HG03457 (cell line): ENCODE measurements at regions not wholly inside any gene's neighbourhood (a gene's known extent, or its start where the extent isn't known, plus 50 kb on each side); places are given as distances from the start of the nearest gene placed in this dataset.
"Not testable (repeated sequence)": the region's sequence is repeated elsewhere in the genome, so short reads cannot be mapped to it uniquely, and the experiment has no call there.

Experiments used
- ATAC-seq: cut with Tn5 transposase; IDR thresholded peaks from one replicate; pipeline ENCODE4 v1.9.1; 2021; ENCODE audit warnings: moderate number of reproducible peaks; ENCODE audit not compliant: unreplicated experiment

DNA sequence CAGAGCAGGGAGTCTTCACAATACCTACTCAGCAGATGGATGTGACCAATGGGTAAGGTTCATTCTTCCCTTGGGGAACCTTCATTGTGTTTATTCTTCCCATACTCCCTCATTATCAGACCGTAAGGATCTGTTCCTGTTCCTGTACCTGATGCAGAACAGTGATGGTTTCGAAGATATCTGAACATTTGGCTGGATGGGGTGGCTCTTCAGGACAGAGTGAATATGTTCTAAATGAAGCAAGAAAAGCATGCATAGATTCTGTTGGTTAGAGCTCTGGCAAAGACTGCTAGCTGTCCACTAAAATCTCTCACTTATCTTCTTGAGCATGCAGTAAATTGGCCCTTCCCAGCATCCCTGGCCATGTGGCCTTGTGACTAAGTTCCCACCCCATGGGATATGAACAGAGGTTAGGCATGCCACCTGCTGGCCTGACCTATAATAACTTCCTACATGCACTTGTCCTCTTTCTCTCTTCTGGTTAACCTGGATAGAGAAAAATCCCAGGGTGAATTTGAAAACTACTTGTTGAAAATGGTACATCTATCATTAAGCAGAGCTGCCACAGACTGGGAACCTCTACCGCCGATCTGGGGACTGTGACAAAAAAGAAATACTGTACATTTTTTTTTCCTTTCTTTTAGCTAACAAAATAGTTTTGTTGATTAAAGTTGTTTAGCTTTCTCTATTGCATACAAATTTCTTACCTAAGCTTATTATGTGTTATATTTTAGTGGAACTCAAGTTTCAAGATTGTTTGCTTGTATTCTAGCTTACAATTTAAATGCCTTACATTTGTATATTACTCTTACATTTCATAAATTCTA lies 60.0 kb upstream of the BANK1 start:
- ATAC-seq: peak; percentile 74

DNA sequence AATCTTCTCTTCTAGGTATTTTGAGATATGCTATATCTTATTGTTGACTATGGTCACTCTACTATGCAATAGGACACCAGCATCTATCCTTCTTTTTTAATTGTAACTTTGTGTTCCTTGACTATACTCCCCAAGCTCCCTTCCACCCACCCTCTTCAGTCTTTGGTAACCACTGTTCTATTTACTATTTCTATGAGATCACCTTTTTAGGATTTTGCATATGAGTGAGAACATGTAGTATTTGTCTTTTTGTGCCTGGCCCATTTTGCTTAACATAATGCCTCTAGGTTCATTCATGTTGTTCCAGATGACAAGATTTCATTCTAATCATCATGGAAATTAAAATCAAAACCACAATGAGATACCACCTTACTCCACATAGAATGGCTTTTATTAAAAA lies 63.3 kb upstream of the BANK1 start:
- no peak for ATAC-seq

- no peak for ATAC-seq
These were observed 66.4 kb upstream of the BANK1 start for GRCh38 chr4:101724093-101724492.

DNA sequence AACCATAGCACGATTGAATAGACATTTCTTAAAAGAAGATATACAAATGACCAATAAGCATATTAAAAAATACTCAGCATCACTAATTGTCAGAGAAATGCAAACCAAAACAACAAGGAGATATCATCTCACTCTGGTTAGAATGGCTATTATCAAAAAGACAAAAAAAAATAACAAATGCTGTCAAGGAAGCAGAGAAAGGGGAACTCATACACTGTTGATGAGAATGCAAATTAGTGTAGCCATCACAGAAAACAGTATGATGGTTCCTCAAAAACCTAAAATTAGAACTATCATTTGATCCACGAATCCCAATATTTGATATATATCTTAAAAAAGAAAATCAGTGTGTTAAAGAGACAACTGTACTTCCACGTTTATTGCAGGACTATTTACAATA lies 71.7 kb upstream of the BANK1 start:
- no peak for ATAC-seq

DNA sequence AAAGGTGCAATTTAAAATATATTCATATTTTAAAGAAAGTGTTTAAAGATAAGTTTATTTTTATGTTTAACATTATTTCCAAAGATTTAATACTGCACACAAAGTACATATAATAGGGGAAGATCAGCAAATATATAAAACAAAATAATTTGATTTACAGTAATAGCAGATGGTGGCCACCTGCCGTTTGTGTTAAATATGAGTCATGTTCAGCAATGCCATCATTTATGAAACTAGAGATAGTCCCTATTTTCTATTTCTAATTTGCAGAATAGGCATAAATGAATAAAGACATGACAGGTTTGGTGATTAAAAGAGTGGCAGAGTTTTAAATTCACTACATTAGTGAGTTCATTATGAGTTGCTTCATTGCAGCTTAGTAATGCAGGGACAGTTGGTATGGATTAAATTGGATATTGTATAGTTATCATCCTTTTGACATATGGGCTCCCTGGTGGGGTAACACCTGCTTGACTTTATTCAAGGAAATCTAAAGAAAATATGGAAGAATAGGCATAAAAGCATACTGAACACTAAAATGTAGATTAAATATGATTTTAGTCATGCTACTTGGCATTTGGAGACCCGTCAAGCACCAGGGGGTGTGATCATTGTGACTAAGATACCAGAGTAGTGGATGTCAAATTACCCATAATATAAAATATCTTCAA lies 78.8 kb upstream of the BANK1 start:
- ATAC-seq: no peak

DNA sequence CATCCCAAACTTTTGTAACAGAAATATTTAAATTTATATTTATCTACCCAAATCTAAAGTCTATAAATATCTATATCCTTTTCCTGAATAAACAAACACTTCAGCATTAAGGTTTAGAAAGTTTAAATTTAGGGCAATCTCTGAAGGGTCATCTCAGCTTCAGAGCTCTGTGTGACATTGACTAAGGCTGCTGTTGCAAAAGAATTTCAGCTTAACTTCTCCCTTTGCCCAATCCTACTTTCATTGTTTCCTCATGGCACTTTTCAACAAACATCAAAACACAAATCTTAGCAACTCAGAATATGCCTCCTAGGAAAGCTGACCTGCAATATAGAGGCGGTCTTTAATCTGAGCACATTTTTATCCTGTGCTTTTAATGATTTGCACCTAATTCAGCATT lies 79.7 kb upstream of the BANK1 start:
- no peak for ATAC-seq

- ATAC-seq: no peak
These were observed 82.1 kb upstream of the BANK1 start for GRCh38 chr4:101708293-101709039.

- ATAC-seq: no peak
These were observed 82.9 kb upstream of the BANK1 start for GRCh38 chr4:101707596-101707995.

DNA sequence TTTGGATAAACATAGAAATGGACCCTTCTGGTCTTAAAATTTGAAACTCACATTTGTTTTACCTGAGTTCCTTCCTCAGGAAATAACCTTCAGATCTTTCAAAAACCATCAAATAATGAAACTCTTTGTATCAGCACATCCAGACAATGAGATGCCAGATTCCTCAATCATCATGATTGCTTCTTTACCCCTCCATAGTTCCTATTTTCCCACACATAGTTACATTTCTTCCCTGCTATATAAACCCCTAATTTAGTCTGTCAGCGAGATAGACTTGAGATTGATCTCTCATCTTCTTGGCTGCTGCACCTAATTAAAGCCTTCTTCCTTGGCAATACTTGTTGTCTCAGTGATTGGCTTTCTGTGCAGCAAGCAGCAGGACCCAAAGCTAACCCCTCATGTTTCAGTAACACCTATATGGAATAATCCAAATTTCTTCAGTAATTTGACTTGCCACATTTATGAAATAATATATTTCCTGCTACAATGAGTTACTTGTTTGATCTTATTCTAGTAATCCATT lies 83.9 kb upstream of the BANK1 start:
- ATAC-seq: no peak

DNA sequence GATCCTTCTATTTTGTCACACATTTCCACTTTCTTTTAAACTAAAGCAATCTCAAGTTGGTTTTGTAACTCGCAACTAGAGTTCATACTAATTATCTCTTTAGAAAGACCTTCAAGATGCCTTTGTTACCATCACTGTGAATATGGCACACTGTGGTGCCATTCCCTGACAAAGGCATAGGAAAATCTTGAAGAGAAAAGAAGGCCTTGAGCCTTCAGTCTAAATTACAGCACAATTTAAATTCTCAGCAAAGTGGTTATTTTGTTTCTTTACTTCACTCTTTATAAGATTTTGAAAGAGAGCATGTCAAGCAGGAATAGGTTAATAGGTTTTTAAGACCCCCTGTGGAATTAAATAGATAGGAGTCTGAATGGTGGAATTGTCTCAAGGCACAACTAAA lies 89.0 kb upstream of the BANK1 start:
- no peak for ATAC-seq

GRCh38 chr4:101699441-101700124 lies 90.9 kb upstream of the BANK1 start:
- no peak for ATAC-seq

GRCh38 chr4:101697266-101697665 lies 93.3 kb upstream of the BANK1 start:
- no peak for ATAC-seq

GRCh38 chr4:101696276-101697010 lies 94.1 kb upstream of the BANK1 start:
- no peak for ATAC-seq

DNA sequence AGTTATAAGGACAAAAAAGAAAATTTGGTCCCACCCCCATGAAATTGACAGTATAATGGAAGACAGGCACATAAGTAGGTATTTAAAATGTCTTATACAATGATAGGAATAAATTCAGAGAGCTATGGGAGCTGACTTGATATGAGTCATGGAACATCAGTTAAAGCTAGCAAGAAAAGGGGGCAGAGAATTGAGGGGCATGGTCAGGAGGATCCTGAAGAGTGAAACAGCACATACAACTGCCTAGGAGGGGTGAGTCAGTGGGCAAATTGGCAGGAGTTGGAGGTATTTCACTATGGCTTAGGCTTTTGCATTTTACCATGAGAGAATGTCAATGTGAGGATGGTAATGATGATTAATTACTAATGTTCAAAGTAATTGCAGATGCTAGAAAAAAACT lies 95.4 kb upstream of the BANK1 start:
- ATAC-seq: no peak

- not testable (repeated sequence) for ATAC-seq
These were observed 96.1 kb upstream of the BANK1 start for GRCh38 chr4:101694403-101694802.

- peak; percentile 60 for ATAC-seq
These were observed 96.6 kb upstream of the BANK1 start for GRCh38 chr4:101693842-101694398.

DNA sequence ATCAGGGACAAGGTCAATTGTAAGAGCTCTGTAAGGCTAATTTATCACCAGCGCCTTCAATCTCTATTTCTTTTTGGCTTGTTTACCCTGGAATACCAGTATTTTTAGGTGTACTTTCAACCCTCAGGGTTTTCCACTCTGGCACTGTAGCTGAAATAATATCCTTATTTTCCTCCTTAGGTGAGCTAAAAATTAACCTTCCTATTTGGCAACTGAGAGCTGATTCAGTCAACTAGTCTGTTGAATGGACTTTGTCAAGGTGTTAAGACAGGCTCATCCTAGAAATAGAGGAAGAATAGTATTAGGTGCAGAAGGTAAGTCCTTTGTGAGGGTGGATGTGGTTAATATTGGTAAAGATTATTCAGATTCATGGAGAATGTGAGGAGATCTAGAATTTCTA lies 101.3 kb upstream of the BANK1 start:
- ATAC-seq: no peak

- ATAC-seq: no peak
These were observed 105.4 kb upstream of the BANK1 start for GRCh38 chr4:101685126-101685525.

DNA sequence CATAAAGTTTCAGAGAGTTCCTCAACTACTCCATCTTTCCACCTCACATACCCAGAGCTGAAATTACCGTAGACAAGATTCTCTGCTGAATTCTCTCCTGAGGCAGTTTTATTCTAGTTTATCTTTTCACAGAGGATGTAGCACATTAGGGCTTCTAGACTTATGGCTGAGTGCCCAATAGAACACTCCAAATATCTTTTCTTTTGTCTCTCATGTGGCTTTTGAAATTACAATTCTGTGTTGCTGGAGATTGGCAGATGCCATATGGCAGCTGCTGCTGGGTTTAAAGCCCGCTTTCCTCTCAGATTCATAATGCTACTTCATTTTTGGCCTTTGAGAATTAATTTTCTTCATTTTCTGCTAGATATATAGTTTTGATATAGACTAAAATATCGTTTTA lies 107.6 kb upstream of the BANK1 start:
- ATAC-seq: no peak

GRCh38 chr4:101678180-101678579 lies 112.3 kb upstream of the BANK1 start:
- ATAC-seq: no peak
